ENCODE measurements at regions not wholly inside any gene's neighbourhood (a gene's known extent, or its start where the extent isn't known, plus 50 kb on each side); places are given as distances from the start of the nearest gene placed in this dataset.
A peak's percentile ranks its signal among the peaks of the same experiment; 100 is the strongest.

DNA sequence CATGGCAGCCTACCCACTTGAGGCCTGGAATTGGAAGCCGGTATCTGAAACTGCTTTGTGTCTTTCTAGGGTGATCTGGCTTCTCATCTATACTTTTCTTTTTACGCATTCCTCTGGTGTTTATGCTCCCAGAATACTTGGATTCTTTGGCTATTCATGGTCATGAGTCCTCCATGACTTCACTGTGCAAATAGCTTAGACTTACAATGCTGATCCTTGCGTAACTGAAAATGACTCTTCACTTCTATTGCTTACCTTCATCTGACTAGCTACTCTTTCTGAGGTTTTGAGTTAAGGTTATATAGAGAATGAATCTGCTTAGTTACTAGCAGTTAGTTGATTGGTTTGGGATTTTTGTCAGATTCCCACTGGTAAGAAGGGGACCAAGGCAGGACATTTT is 121.7 kb upstream of the NOVA1 start:
- peak; percentile 78 for DNase-seq
- no peaks in the 10 kb centered on the region for H3K9me3 ChIP-seq (ENCODE audit: low read depth)
- H3K27ac ChIP-seq, result no peak overlapping the region
- no peak overlapping the region for H2AFZ ChIP-seq
- no peaks in the 10 kb centered on the region for H3K79me2 ChIP-seq (ENCODE audit: insufficient read depth)
- H3K27me3 ChIP-seq (replicated peaks; ENCODE audit: insufficient read depth), result no peaks in the 10 kb centered on the region
- WGBS, 2 experiments (ENCODE audit: low coverage in 1 of 2, low lambda C conversion rate in 2 of 2, missing lambda C conversion rate in 2 of 2), result 86 to 90% methylated on average over 3 of the region's 3 CpGs
- no peaks in the 10 kb centered on the region for H4K20me1 ChIP-seq (ENCODE audit: insufficient read depth)
- no peaks in the 10 kb centered on the region for H3K36me3 ChIP-seq (ENCODE audit: low read depth)
- H3K9me2 ChIP-seq (ENCODE audit: insufficient read depth), result no peaks in the 10 kb centered on the region
- H3K4me1 ChIP-seq (ENCODE audit: insufficient read depth), result 0 out of 2 replicates have a peak, but pooled peaks cover 3% of the 10 kb centered on the region
- in situ Hi-C loops (cut with MboI), result no loop called here
- H3K9ac ChIP-seq, result no peak overlapping the region
- no peaks in the 10 kb centered on the region for H3F3A ChIP-seq (ENCODE audit: insufficient read depth)
- no peak overlapping the region for H3K4me3 ChIP-seq
- TF ChIP-seq EZH2phosphoT487 (IDR thresholded peaks at IDR 0.05; ENCODE audit: insufficient read depth, low read depth) (no peak), EZH2 (IDR thresholded peaks at IDR 0.05; ENCODE audit: insufficient read depth, poor library complexity, severe bottlenecking) (no peak)
- no peak overlapping the region for H3K4me2 ChIP-seq (ENCODE audit: unreplicated experiment)

GRCh38 chr14:26722258-26722657 is 124.4 kb upstream of the NOVA1 start:
- Histone ChIP-seq H3K4me2 (ENCODE audit: unreplicated experiment) (no peak overlapping the region), H3F3A (ENCODE audit: insufficient read depth) (no peaks in the 10 kb centered on the region), H3K27me3 (replicated peaks; ENCODE audit: insufficient read depth) (no peaks in the 10 kb centered on the region), H3K4me1 (ENCODE audit: insufficient read depth) (0 out of 2 replicates have a peak, but pooled peaks cover 3% of the 10 kb centered on the region), H3K9ac (no peak overlapping the region), H3K9me3 (ENCODE audit: low read depth) (no peaks in the 10 kb centered on the region), H4K20me1 (ENCODE audit: insufficient read depth) (no peaks in the 10 kb centered on the region), H3K9me2 (ENCODE audit: insufficient read depth) (no peaks in the 10 kb centered on the region), H3K27ac (no peak overlapping the region), H3K4me3 (no peak overlapping the region), H3K79me2 (ENCODE audit: insufficient read depth) (no peaks in the 10 kb centered on the region), H2AFZ (no peak overlapping the region), H3K36me3 (ENCODE audit: low read depth) (no peaks in the 10 kb centered on the region)
- DNase-seq, result no peak
- in situ Hi-C loops (cut with MboI), result no loop called here
- TF ChIP-seq EZH2phosphoT487 (IDR thresholded peaks at IDR 0.05; ENCODE audit: insufficient read depth, low read depth), result no peak
- TF ChIP-seq EZH2 (IDR thresholded peaks at IDR 0.05; ENCODE audit: insufficient read depth, poor library complexity, severe bottlenecking), result no peak

GRCh38 chr14:26729851-26730250 is 132.0 kb upstream of the NOVA1 start:
- peak; percentile 66 for DNase-seq
- Histone ChIP-seq H3K4me3 (peak overlapping the region; percentile 36; the same call in 1 of the 2 replicates), H3K9ac (no peak overlapping the region), H3K27me3 (replicated peaks; ENCODE audit: insufficient read depth) (no peaks in the 10 kb centered on the region), H2AFZ (no peak overlapping the region), H3K36me3 (ENCODE audit: low read depth) (no peaks in the 10 kb centered on the region), H3K9me3 (ENCODE audit: low read depth) (no peaks in the 10 kb centered on the region), H3K27ac (no peak overlapping the region), H3K4me1 (ENCODE audit: insufficient read depth) (peaks cover 13% of the 10 kb centered on the region), H3K9me2 (ENCODE audit: insufficient read depth) (no peaks in the 10 kb centered on the region), H4K20me1 (ENCODE audit: insufficient read depth) (no peaks in the 10 kb centered on the region), H3K79me2 (ENCODE audit: insufficient read depth) (no peaks in the 10 kb centered on the region), H3K4me2 (ENCODE audit: unreplicated experiment) (peak overlapping the region; percentile 52), H3F3A (ENCODE audit: insufficient read depth) (peaks cover 14% of the 10 kb centered on the region)
- TF ChIP-seq EZH2phosphoT487 (IDR thresholded peaks at IDR 0.05; ENCODE audit: insufficient read depth, low read depth), result no peak
- no peak for TF ChIP-seq EZH2 (IDR thresholded peaks at IDR 0.05; ENCODE audit: insufficient read depth, poor library complexity, severe bottlenecking)
- in situ Hi-C loops (cut with MboI), result no loop called here
- WGBS, 2 experiments (ENCODE audit: low coverage in 1 of 2, low lambda C conversion rate in 2 of 2, missing lambda C conversion rate in 2 of 2), result 1 to 4% methylated on average over 3 of the region's 3 CpGs

DNA sequence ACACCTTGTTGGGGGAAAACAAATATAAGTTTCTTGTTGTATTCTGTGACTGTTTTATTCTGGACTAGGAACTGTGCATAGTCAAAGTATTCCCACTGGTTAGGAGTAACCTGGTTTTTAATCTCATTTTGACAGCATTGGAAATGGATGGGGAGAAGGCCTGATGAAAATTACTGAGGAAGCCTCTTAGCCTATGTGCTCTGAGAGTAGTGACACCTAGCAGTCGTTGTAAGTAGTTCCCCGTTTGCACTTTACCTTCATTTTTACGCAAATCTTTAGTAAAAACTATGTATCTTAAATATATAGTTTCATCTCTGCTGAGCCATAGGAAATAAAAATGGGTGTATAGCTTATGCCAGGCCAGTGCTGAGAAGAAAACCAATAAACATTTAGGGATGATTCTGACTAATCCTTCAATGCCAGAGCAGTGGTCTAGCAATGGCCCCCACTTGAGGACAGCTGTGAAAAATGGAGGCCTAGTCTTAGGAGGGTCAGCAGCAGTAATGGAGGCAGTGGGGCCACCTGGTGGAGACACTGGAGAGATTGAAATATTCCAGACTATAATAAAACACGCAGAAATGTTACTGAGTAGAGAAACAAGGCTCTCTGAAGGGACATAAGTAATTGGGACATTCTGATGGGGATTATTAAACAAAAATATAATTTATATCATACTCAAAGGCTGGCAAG is 133.2 kb upstream of the NOVA1 start:
- Histone ChIP-seq H3K27me3 (replicated peaks; ENCODE audit: insufficient read depth) (no peaks in the 10 kb centered on the region), H3K4me2 (ENCODE audit: unreplicated experiment) (no peak overlapping the region), H3K36me3 (ENCODE audit: low read depth) (no peaks in the 10 kb centered on the region), H3K9me3 (ENCODE audit: low read depth) (no peaks in the 10 kb centered on the region), H3K4me3 (no peak overlapping the region), H3K79me2 (ENCODE audit: insufficient read depth) (no peaks in the 10 kb centered on the region), H3K9ac (no peak overlapping the region), H3K9me2 (ENCODE audit: insufficient read depth) (no peaks in the 10 kb centered on the region), H4K20me1 (ENCODE audit: insufficient read depth) (no peaks in the 10 kb centered on the region), H3K4me1 (ENCODE audit: insufficient read depth) (peaks cover 13% of the 10 kb centered on the region), H3F3A (ENCODE audit: insufficient read depth) (peaks cover 14% of the 10 kb centered on the region), H2AFZ (no peak overlapping the region), H3K27ac (no peak overlapping the region)
- no peak for TF ChIP-seq EZH2phosphoT487 (IDR thresholded peaks at IDR 0.05; ENCODE audit: insufficient read depth, low read depth)
- no peak for TF ChIP-seq EZH2 (IDR thresholded peaks at IDR 0.05; ENCODE audit: insufficient read depth, poor library complexity, severe bottlenecking)
- DNase-seq, result peak; percentile 30
- in situ Hi-C loops (cut with MboI), result no loop called here
- WGBS, 2 experiments (ENCODE audit: low coverage in 1 of 2, low lambda C conversion rate in 2 of 2, missing lambda C conversion rate in 2 of 2), result 90 to 97% methylated on average over 4 of the region's 4 CpGs
